SIG-M5 (cell line): ENCODE measurements at regions not wholly inside any gene's neighbourhood (a gene's known extent, or its start where the extent isn't known, plus 50 kb on each side); places are given as distances from the start of the nearest gene placed in this dataset.

Experiments
- DNase-seq: peaks from one replicate; lab custom pipeline; 2025; lab: John Stamatoyannopoulos, UW

GRCh38 chr2:42108852-42109251 lies 60.3 kb upstream of the EML4 start:
- no peak for DNase-seq

- no peak for DNase-seq
Measured at GRCh38 chr2:42109959-42110640, 59.1 kb upstream of the EML4 start.

- DNase-seq = no peak
Measured at GRCh38 chr2:42110641-42111322, 58.4 kb upstream of the EML4 start.

DNA sequence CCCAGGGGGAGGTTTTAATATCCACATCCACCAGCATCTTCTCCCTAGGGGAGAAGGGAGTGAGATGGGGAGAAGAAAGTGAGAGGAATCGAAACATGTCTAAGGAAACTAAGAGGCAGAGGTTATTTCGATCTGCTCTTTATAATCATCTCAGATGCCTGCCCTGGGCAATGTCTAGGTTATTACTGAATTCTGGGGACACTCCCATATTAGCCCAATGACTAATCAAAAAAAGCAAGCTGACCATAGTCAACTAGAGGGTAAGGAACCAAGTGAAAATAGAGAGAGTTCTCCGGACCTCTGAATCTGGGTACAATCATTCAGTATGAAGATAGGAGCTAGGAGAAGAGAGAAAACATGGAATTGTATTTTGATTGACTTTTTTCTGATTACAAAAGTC lies 56.7 kb upstream of the EML4 start:
- DNase-seq = no peak

GRCh38 chr2:42113452-42113851 lies 55.7 kb upstream of the EML4 start:
- DNase-seq = no peak

DNA sequence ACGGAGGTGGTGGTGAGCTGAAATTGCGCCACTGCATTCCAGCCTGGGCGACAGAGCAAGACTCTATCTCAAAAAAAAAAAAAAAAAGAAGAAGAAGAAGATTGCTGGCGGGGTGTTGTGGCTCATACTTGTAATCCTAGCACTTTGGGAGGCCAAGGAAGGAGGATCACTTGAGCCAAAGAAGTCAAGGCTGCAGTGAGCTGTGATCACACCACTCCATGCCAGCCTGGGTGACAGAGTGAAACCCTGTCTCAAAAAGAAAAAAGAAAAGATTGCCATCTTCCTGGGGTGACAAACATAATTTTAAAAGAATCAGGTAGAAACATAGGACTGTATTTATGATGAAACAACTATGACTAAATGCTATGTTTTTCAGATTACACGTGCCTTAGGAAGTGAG lies 55.1 kb upstream of the EML4 start:
- no peak for DNase-seq

GRCh38 chr2:42115588-42115987 lies 53.6 kb upstream of the EML4 start:
- no peak for DNase-seq

GRCh38 chr2:42116195-42117181 lies 52.7 kb upstream of the EML4 start:
- DNase-seq = no peak

- DNase-seq = no peak
Measured at GRCh38 chr2:42117182-42117579, 52.0 kb upstream of the EML4 start.

GRCh38 chr2:42117923-42118753 lies 51.0 kb upstream of the EML4 start:
- peak; percentile 98 for DNase-seq

GRCh38 chr2:42118754-42119569 lies 50.2 kb upstream of the EML4 start:
- no peak for DNase-seq
